ENCODE measurements at regions not wholly inside any gene's neighbourhood (a gene's known extent, or its start where the extent isn't known, plus 50 kb on each side); places are given as distances from the start of the nearest gene placed in this dataset.
"Not testable (repeated sequence)": the region's sequence is repeated elsewhere in the genome, so short reads cannot be mapped to it uniquely, and the experiment has no call there.

- DNase-seq: no peak
These were observed 284.5 kb upstream of the POU5F2 start for GRCh38 chr5:94025788-94026473.

- DNase-seq: no peak
These were observed 283.2 kb upstream of the POU5F2 start for GRCh38 chr5:94024620-94025019.

- DNase-seq: no peak
These were observed 282.7 kb upstream of the POU5F2 start for GRCh38 chr5:94024101-94024500.

GRCh38 chr5:94021246-94021645, 279.8 kb upstream of the POU5F2 start:
- DNase-seq: no peak

- no peak for DNase-seq
These were observed 276.2 kb upstream of the POU5F2 start for GRCh38 chr5:94017579-94017978.

- no peak for DNase-seq
These were observed 269.4 kb upstream of the POU5F2 start for GRCh38 chr5:94010814-94011213.

- no peak for DNase-seq
These were observed 267.8 kb upstream of the POU5F2 start for GRCh38 chr5:94009161-94009560.

- DNase-seq: no peak
These were observed 257.6 kb upstream of the POU5F2 start for GRCh38 chr5:93998951-93999455.

GRCh38 chr5:93997562-93997961, 256.2 kb upstream of the POU5F2 start:
- DNase-seq: no peak

- DNase-seq: no peak
These were observed 253.8 kb upstream of the POU5F2 start for GRCh38 chr5:93995126-93995621.

- DNase-seq: no peak
These were observed 251.8 kb upstream of the POU5F2 start for GRCh38 chr5:93993161-93993560.

GRCh38 chr5:93990504-93991070, 249.2 kb upstream of the POU5F2 start:
- no peak for DNase-seq

- DNase-seq: not testable (repeated sequence)
These were observed 244.7 kb upstream of the POU5F2 start for GRCh38 chr5:93985940-93986570.

- no peak for DNase-seq
These were observed 236.8 kb upstream of the POU5F2 start for GRCh38 chr5:93978222-93978621.

GRCh38 chr5:93967923-93968322, 226.5 kb upstream of the POU5F2 start:
- no peak for DNase-seq

- no peak for DNase-seq
These were observed 223.0 kb upstream of the POU5F2 start for GRCh38 chr5:93964421-93964820.

- DNase-seq: no peak
These were observed 218.6 kb upstream of the POU5F2 start for GRCh38 chr5:93960042-93960441.

GRCh38 chr5:93956006-93956405, 214.6 kb upstream of the POU5F2 start:
- no peak for DNase-seq

- DNase-seq: no peak
These were observed 213.1 kb upstream of the POU5F2 start for GRCh38 chr5:93954421-93955069.

- DNase-seq: no peak
These were observed 212.0 kb upstream of the POU5F2 start for GRCh38 chr5:93953442-93953841.

- no peak for DNase-seq
These were observed 200.5 kb upstream of the POU5F2 start for GRCh38 chr5:93941897-93942296.

GRCh38 chr5:93933269-93933668, 191.9 kb upstream of the POU5F2 start:
- not testable (repeated sequence) for DNase-seq
